ENCODE measurements at regions not wholly inside any gene's neighbourhood (a gene's known extent, or its start where the extent isn't known, plus 50 kb on each side); places are given as distances from the start of the nearest gene placed in this dataset.

GRCh38 chr21:38556390-38556789, 58.1 kb upstream of the ERG start:
- Histone ChIP-seq H3K27me3 (ENCODE audit: control insufficient read depth in 2 of 2, insufficient read depth in 2 of 2, low read length in 2 of 2) (no peaks in the 10 kb centered on the region), H3K27ac (ENCODE audit: low read depth, low read length) (no peak overlapping the region), H3K4me1 (ENCODE audit: control insufficient read depth in 2 of 2, insufficient read depth in 2 of 2, low read length in 2 of 2) (no peaks in the 10 kb centered on the region), H3K36me3 (ENCODE audit: control insufficient read depth in 2 of 3, insufficient read depth in 3 of 3, low read length in 3 of 3) (no peaks in the 10 kb centered on the region), H3K4me3 (ENCODE audit: low read length) (no peak overlapping the region), H3K9me3 (ENCODE audit: control insufficient read depth in 2 of 3, low read length in 3 of 3) (no peaks in the 10 kb centered on the region)
- intact Hi-C loops (cut with micrococcal nuclease): no loop called here
- H3K27ac Mint-ChIP-seq: no peak overlapping the region
- no peaks in the 10 kb centered on the region for H3K36me3 Mint-ChIP-seq
- DNase-seq (no peak), ATAC-seq (no peak)
- ChIA-PET CTCF (no interaction called here), POLR2A (no interaction called here)
- H3K4me3 Mint-ChIP-seq: no peak overlapping the region
- H3K9me3 Mint-ChIP-seq: peaks cover 0 to 2% (median 0%) of the 10 kb centered on the region in 11 donors
- H3K27me3 Mint-ChIP-seq: peaks cover 19 to 33% (median 22%) of the 10 kb centered on the region in 5 donors
- no peaks in the 10 kb centered on the region for H3K4me1 Mint-ChIP-seq

GRCh38 chr21:38561205-38561604, 62.9 kb upstream of the ERG start:
- no peaks in the 10 kb centered on the region for H3K9me3 ChIP-seq (ENCODE audit: control insufficient read depth in 2 of 3, low read length in 3 of 3)
- intact Hi-C loops (cut with micrococcal nuclease): no loop called here
- Mint-ChIP-seq H3K27me3 (peaks cover 13 to 40% (median 20%) of the 10 kb centered on the region in 5 donors), H3K27ac (no peak overlapping the region), H3K36me3 (no peaks in the 10 kb centered on the region), H3K4me3 (no peak overlapping the region), H3K4me1 (no peaks in the 10 kb centered on the region), H3K9me3 (peaks cover 0 to 5% (median 0%) of the 10 kb centered on the region in 11 donors)
- no peak for ATAC-seq
- no peak overlapping the region for H3K4me3 ChIP-seq (ENCODE audit: low read length)
- ChIA-PET POLR2A (no interaction called here), CTCF (no interaction called here)
- no peaks in the 10 kb centered on the region for H3K4me1 ChIP-seq (ENCODE audit: control insufficient read depth in 2 of 2, insufficient read depth in 2 of 2, low read length in 2 of 2)
- DNase-seq: no peak
- H3K27ac ChIP-seq (ENCODE audit: low read depth, low read length): no peak overlapping the region
- no peaks in the 10 kb centered on the region for H3K27me3 ChIP-seq (ENCODE audit: control insufficient read depth in 2 of 2, insufficient read depth in 2 of 2, low read length in 2 of 2)
- H3K36me3 ChIP-seq (ENCODE audit: control insufficient read depth in 2 of 3, insufficient read depth in 3 of 3, low read length in 3 of 3): no peaks in the 10 kb centered on the region

GRCh38 chr21:38561613-38562581, 63.6 kb upstream of the ERG start:
- no peaks in the 10 kb centered on the region for H3K27me3 ChIP-seq (ENCODE audit: control insufficient read depth in 2 of 2, insufficient read depth in 2 of 2, low read length in 2 of 2)
- no peaks in the 10 kb centered on the region for H3K9me3 ChIP-seq (ENCODE audit: control insufficient read depth in 2 of 3, low read length in 3 of 3)
- H3K4me3 Mint-ChIP-seq: no peak overlapping the region
- H3K4me1 ChIP-seq (ENCODE audit: control insufficient read depth in 2 of 2, insufficient read depth in 2 of 2, low read length in 2 of 2): no peaks in the 10 kb centered on the region
- H3K36me3 ChIP-seq (ENCODE audit: control insufficient read depth in 2 of 3, insufficient read depth in 3 of 3, low read length in 3 of 3): no peaks in the 10 kb centered on the region
- peaks cover 13 to 44% (median 20%) of the 10 kb centered on the region in 5 donors for H3K27me3 Mint-ChIP-seq
- ChIA-PET CTCF (no interaction called here), POLR2A (no interaction called here)
- no peaks in the 10 kb centered on the region for H3K36me3 Mint-ChIP-seq
- no peak for DNase-seq
- H3K27ac ChIP-seq (ENCODE audit: low read depth, low read length): no peak overlapping the region
- H3K4me1 Mint-ChIP-seq: no peaks in the 10 kb centered on the region
- no peak overlapping the region for H3K4me3 ChIP-seq (ENCODE audit: low read length)
- no peak for ATAC-seq
- H3K9me3 Mint-ChIP-seq: peaks cover 0 to 5% (median 0%) of the 10 kb centered on the region in 11 donors
- H3K27ac Mint-ChIP-seq: no peak overlapping the region
- intact Hi-C loops (cut with micrococcal nuclease): no loop called here

GRCh38 chr21:38567335-38567969, 69.2 kb upstream of the ERG start:
- Histone ChIP-seq H3K4me1 (ENCODE audit: control insufficient read depth in 2 of 2, insufficient read depth in 2 of 2, low read length in 2 of 2) (no peaks in the 10 kb centered on the region), H3K36me3 (ENCODE audit: control insufficient read depth in 2 of 3, insufficient read depth in 3 of 3, low read length in 3 of 3) (no peaks in the 10 kb centered on the region), H3K27ac (ENCODE audit: low read depth, low read length) (no peak overlapping the region), H3K27me3 (ENCODE audit: control insufficient read depth in 2 of 2, insufficient read depth in 2 of 2, low read length in 2 of 2) (no peaks in the 10 kb centered on the region), H3K9me3 (ENCODE audit: control insufficient read depth in 2 of 3, low read length in 3 of 3) (no peaks in the 10 kb centered on the region), H3K4me3 (ENCODE audit: low read length) (no peak overlapping the region)
- no peaks in the 10 kb centered on the region for H3K4me1 Mint-ChIP-seq
- intact Hi-C loops (cut with micrococcal nuclease): no loop called here
- no peak overlapping the region for H3K27ac Mint-ChIP-seq
- H3K4me3 Mint-ChIP-seq: no peak overlapping the region
- DNase-seq (no peak), ATAC-seq (no peak)
- peaks cover 0 to 6% (median 2%) of the 10 kb centered on the region in 11 donors for H3K9me3 Mint-ChIP-seq
- no peaks in the 10 kb centered on the region for H3K36me3 Mint-ChIP-seq
- POLR2A ChIA-PET: no interaction called here
- CTCF ChIA-PET: no interaction called here
- H3K27me3 Mint-ChIP-seq: peaks cover 14 to 36% (median 19%) of the 10 kb centered on the region in 5 donors

GRCh38 chr21:38567970-38568360, 69.7 kb upstream of the ERG start:
- Mint-ChIP-seq H3K27me3 (peaks cover 12 to 33% (median 19%) of the 10 kb centered on the region in 5 donors), H3K4me3 (no peak overlapping the region), H3K9me3 (peaks cover 0 to 6% (median 2%) of the 10 kb centered on the region in 11 donors), H3K4me1 (no peaks in the 10 kb centered on the region), H3K36me3 (no peaks in the 10 kb centered on the region), H3K27ac (no peak overlapping the region)
- no peaks in the 10 kb centered on the region for H3K36me3 ChIP-seq (ENCODE audit: control insufficient read depth in 2 of 3, insufficient read depth in 3 of 3, low read length in 3 of 3)
- H3K27ac ChIP-seq (ENCODE audit: low read depth, low read length): no peak overlapping the region
- ChIA-PET POLR2A (no interaction called here), CTCF (no interaction called here)
- ATAC-seq: no peak
- no peaks in the 10 kb centered on the region for H3K27me3 ChIP-seq (ENCODE audit: control insufficient read depth in 2 of 2, insufficient read depth in 2 of 2, low read length in 2 of 2)
- no peaks in the 10 kb centered on the region for H3K9me3 ChIP-seq (ENCODE audit: control insufficient read depth in 2 of 3, low read length in 3 of 3)
- no peaks in the 10 kb centered on the region for H3K4me1 ChIP-seq (ENCODE audit: control insufficient read depth in 2 of 2, insufficient read depth in 2 of 2, low read length in 2 of 2)
- no peak overlapping the region for H3K4me3 ChIP-seq (ENCODE audit: low read length)
- intact Hi-C loops (cut with micrococcal nuclease): no loop called here
- DNase-seq: no peak

GRCh38 chr21:38569733-38570132, 71.5 kb upstream of the ERG start:
- Histone ChIP-seq H3K27ac (ENCODE audit: low read depth, low read length) (no peak overlapping the region), H3K27me3 (ENCODE audit: control insufficient read depth in 2 of 2, insufficient read depth in 2 of 2, low read length in 2 of 2) (no peaks in the 10 kb centered on the region), H3K9me3 (ENCODE audit: control insufficient read depth in 2 of 3, low read length in 3 of 3) (no peaks in the 10 kb centered on the region), H3K4me1 (ENCODE audit: control insufficient read depth in 2 of 2, insufficient read depth in 2 of 2, low read length in 2 of 2) (no peaks in the 10 kb centered on the region), H3K4me3 (ENCODE audit: low read length) (no peak overlapping the region), H3K36me3 (ENCODE audit: control insufficient read depth in 2 of 3, insufficient read depth in 3 of 3, low read length in 3 of 3) (no peaks in the 10 kb centered on the region)
- ATAC-seq (no peak), DNase-seq (no peak)
- H3K4me1 Mint-ChIP-seq: no peaks in the 10 kb centered on the region
- POLR2A ChIA-PET: no interaction called here
- CTCF ChIA-PET: no interaction called here
- no peak overlapping the region for H3K4me3 Mint-ChIP-seq
- H3K27me3 Mint-ChIP-seq: peaks cover 9 to 28% (median 16%) of the 10 kb centered on the region in 5 donors
- H3K9me3 Mint-ChIP-seq: peaks cover 0 to 6% (median 2%) of the 10 kb centered on the region in 11 donors
- intact Hi-C loops (cut with micrococcal nuclease): no loop called here
- H3K27ac Mint-ChIP-seq: no peak overlapping the region
- H3K36me3 Mint-ChIP-seq: no peaks in the 10 kb centered on the region

Data from naive thymus-derived CD4-positive, alpha-beta T cell (primary cell).